Breast epithelium (tissue), 4 donors: ENCODE measurements at regions not wholly inside any gene's neighbourhood (a gene's known extent, or its start where the extent isn't known, plus 50 kb on each side); places are given as distances from the start of the nearest gene placed in this dataset.

Source experiments
- DNase-seq, 2 donors: peaks; one replicate each; pipeline ENCODE4 v3.0.0-alpha.2; 2019; ENCODE audit warnings: low spot score in 2 of 2
- H3K27ac ChIP-seq, 2 donors: fragments of 200-600 bp; sonication (generic) in 1 of 2; one replicate each; pipeline ENCODE4 v1.5.1; 2016 to 2019; ENCODE audit warnings: mild to moderate bottlenecking in 1 of 2
- H3K27me3 ChIP-seq, 2 donors: fragments of 200-600 bp; sonication (generic) in 1 of 2; one replicate each; pipeline versions ENCODE4 v1.5.1 to v1.6.0; 2017 to 2019; ENCODE audit warnings: control low read depth in 1 of 2, mild to moderate bottlenecking in 1 of 2
- H3K36me3 ChIP-seq: fragments of 200-600 bp; one replicate; pipeline ENCODE4 v1.5.1; 2019
- H3K4me1 ChIP-seq, 2 donors: fragments of 200-600 bp; sonication (generic); one replicate each; pipeline ENCODE4 v1.5.1; 2016 to 2019; ENCODE audit warnings: control low read depth in 1 of 2
- H3K4me3 ChIP-seq, 3 donors: fragments of 200-600 bp; sonication (generic); 1 replicate in 2 of 3; 2 replicates in 1 of 3; pipeline ENCODE4 v1.5.1; 2016 to 2019; ENCODE audit warnings: mild to moderate bottlenecking in 3 of 3, moderate library complexity in 2 of 3
- H3K9me3 ChIP-seq, 2 donors: fragments of 200-600 bp; sonication (generic) in 1 of 2; one replicate each; pipeline ENCODE4 v1.5.1; 2016 to 2019; ENCODE audit warnings: control low read depth in 1 of 2
- CTCF ChIP-seq, 3 donors: fragments of 450-650 bp; IDR thresholded peaks; one replicate each; pipeline ENCODE4 v1.5.1; 2016 to 2017; ENCODE audit warnings: antibody characterized with exemption in 3 of 3, mild to moderate bottlenecking in 3 of 3, moderate library complexity in 3 of 3
- POLR2A ChIP-seq: fragments of 450-650 bp; IDR thresholded peaks from one replicate; pipeline ENCODE4 v1.6.1; 2016; ENCODE audit warnings: antibody characterized with exemption, mild to moderate bottlenecking, moderate library complexity
- POLR2AphosphoS5 ChIP-seq, 3 donors: sonication (generic); formaldehyde crosslinking; IDR thresholded peaks; one replicate each; pipeline ENCODE4 v1.6.1; 2017; ENCODE audit warnings: antibody characterized with exemption in 3 of 3
- intact Hi-C: fragments of 100-400 bp; cut with DNase I; formaldehyde crosslinking; loops from one replicate; pipeline ENCODE4 v1.15.1; 2023; ENCODE audit warnings: low total_unique reads

- TF ChIP-seq CTCF (IDR thresholded peaks at IDR 0.05) = peak in 1 of 3 donors; percentile 29
- no peak for TF ChIP-seq POLR2AphosphoS5 (IDR thresholded peaks at IDR 0.05)
- Histone ChIP-seq H3K9me3 (no peaks in the 10 kb centered on the region), H3K4me3 (peak overlapping the region in 1 of 3 donors; percentile 14), H3K36me3 (no peaks in the 10 kb centered on the region), H3K27me3 (peaks cover 0 to 91% of the 10 kb centered on the region in 2 donors), H3K4me1 (no peaks in the 10 kb centered on the region), H3K27ac (peak overlapping the region in 1 of 2 donors; percentile 10)
- no peak for DNase-seq
- intact Hi-C loops = no loop called here
These were observed 71.7 kb upstream of the BCOR start for GRCh38 chrX:40169193-40170101.

GRCh38 chrX:40168480-40169011, 70.8 kb upstream of the BCOR start:
- intact Hi-C loops = no loop called here
- no peaks in the 10 kb centered on the region for H3K9me3 ChIP-seq
- H3K27me3 ChIP-seq = peaks cover 0 to 88% of the 10 kb centered on the region in 2 donors
- no peaks in the 10 kb centered on the region for H3K36me3 ChIP-seq
- TF ChIP-seq POLR2AphosphoS5 (IDR thresholded peaks at IDR 0.05) = no peak
- TF ChIP-seq CTCF (IDR thresholded peaks at IDR 0.05) = no peak
- TF ChIP-seq POLR2A = no peak
- no peak overlapping the region for H3K27ac ChIP-seq
- H3K4me1 ChIP-seq = no peaks in the 10 kb centered on the region
- DNase-seq = no peak
- no peak overlapping the region for H3K4me3 ChIP-seq

- no peaks in the 10 kb centered on the region for H3K4me1 ChIP-seq
- H3K4me3 ChIP-seq = peak overlapping the region; percentile 28 to 57 (median 45)
- intact Hi-C loops = no loop called here
- peaks cover 0 to 88% of the 10 kb centered on the region in 2 donors for H3K27me3 ChIP-seq
- TF ChIP-seq CTCF (IDR thresholded peaks at IDR 0.05) (no peak), POLR2A (no peak), POLR2AphosphoS5 (IDR thresholded peaks at IDR 0.05) (no peak)
- H3K36me3 ChIP-seq = no peaks in the 10 kb centered on the region
- DNase-seq = no peak
- no peaks in the 10 kb centered on the region for H3K9me3 ChIP-seq
- H3K27ac ChIP-seq = peak overlapping the region in 1 of 2 donors; percentile 6
These were observed 70.2 kb upstream of the BCOR start for GRCh38 chrX:40167850-40168479.

DNA sequence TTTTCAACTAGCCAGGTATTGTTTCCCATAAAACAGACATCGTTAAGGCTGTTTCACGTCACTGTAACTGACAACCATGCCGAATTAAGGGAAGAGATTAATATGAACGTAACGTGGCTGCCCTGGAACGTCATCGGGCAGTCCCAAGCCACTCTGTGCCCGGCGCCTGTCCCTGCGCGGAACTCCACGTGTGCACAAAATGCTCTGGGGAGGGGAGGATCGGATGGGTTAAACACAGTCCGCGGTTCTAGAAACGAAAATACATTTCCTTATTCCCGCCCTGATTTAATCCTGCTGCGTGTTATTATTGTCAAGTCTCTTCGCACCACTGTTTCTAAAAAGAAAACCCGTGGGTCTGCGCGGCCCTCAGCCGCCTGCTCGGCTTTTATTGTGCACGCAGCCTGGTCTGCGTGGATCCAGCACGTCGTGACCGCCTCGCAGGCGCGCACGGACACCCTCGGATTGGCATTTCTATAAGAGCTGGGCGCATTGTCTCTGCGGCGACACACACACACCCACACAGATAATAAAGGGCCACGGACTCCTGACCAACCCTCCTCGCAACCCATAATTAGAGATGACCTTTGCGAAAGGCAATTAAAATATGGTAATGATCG, 69.6 kb upstream of the BCOR start:
- Histone ChIP-seq H3K9me3 (no peaks in the 10 kb centered on the region), H3K27ac (peak overlapping the region in 1 of 2 donors; percentile 6), H3K36me3 (no peaks in the 10 kb centered on the region), H3K4me3 (peak overlapping the region; percentile 28 to 57 (median 45)), H3K27me3 (peaks cover 0 to 88% of the 10 kb centered on the region in 2 donors), H3K4me1 (no peaks in the 10 kb centered on the region)
- no peak for TF ChIP-seq POLR2A
- TF ChIP-seq CTCF (IDR thresholded peaks at IDR 0.05) = no peak
- no peak for TF ChIP-seq POLR2AphosphoS5 (IDR thresholded peaks at IDR 0.05)
- intact Hi-C loops = no loop called here
- DNase-seq = no peak
